ENCODE measurements at regions not wholly inside any gene's neighbourhood (a gene's known extent, or its start where the extent isn't known, plus 50 kb on each side); places are given as distances from the start of the nearest gene placed in this dataset.
"Not testable (repeated sequence)": the region's sequence is repeated elsewhere in the genome, so short reads cannot be mapped to it uniquely, and the experiment has no call there.

- H3K27me3 ChIP-seq (ENCODE audit: control insufficient read depth in 1 of 2, insufficient read depth in 2 of 2, low read length in 2 of 2) = peaks cover under 1 to 3% of the 10 kb centered on the region in 2 donors
- no peak overlapping the region for H3K9ac ChIP-seq (ENCODE audit: low read length in 2 of 2)
- H3K9me3 ChIP-seq (ENCODE audit: control insufficient read depth in 2 of 2, low read length in 2 of 2) = peaks cover 4% of the 10 kb centered on the region in 2 donors
- H3K36me3 ChIP-seq (ENCODE audit: control insufficient read depth in 2 of 2, insufficient read depth in 2 of 2, low read length in 2 of 2) = no peaks in the 10 kb centered on the region
- no peak overlapping the region for H3K27ac ChIP-seq (ENCODE audit: low read length)
- H3K4me3 ChIP-seq (ENCODE audit: low read length in 2 of 2) = no peak overlapping the region
- H3K4me1 ChIP-seq (ENCODE audit: control insufficient read depth, insufficient read depth, low read length) = no peaks in the 10 kb centered on the region
These were observed 434.1 kb downstream of the ZNF536 start for GRCh38 chr19:30806311-30806710.

- H3K4me3 ChIP-seq (ENCODE audit: low read length in 2 of 2) = peak overlapping the region in 1 of 2 donors; percentile 13
These were observed 432.6 kb downstream of the ZNF536 start for GRCh38 chr19:30804751-30805150.

GRCh38 chr19:30804333-30804732 is 432.1 kb downstream of the ZNF536 start:
- H3K4me1 ChIP-seq (ENCODE audit: control insufficient read depth, insufficient read depth, low read length); H3K27ac ChIP-seq (ENCODE audit: low read length); H3K27me3 ChIP-seq (ENCODE audit: control insufficient read depth in 1 of 2, insufficient read depth in 2 of 2, low read length in 2 of 2); H3K36me3 ChIP-seq (ENCODE audit: control insufficient read depth in 2 of 2, insufficient read depth in 2 of 2, low read length in 2 of 2); H3K9me3 ChIP-seq (ENCODE audit: control insufficient read depth in 2 of 2, low read length in 2 of 2); H3K9ac ChIP-seq (ENCODE audit: low read length in 2 of 2): not testable (repeated sequence)
- peak overlapping the region in 1 of 2 donors; percentile 13 for H3K4me3 ChIP-seq (ENCODE audit: low read length in 2 of 2)

More at GRCh38 chr19:30804751-30805150, 432.6 kb downstream of the ZNF536 start:
- H3K9me3 ChIP-seq (ENCODE audit: control insufficient read depth in 2 of 2, low read length in 2 of 2) = peaks cover 4% of the 10 kb centered on the region in 2 donors
- H3K27me3 ChIP-seq (ENCODE audit: control insufficient read depth in 1 of 2, insufficient read depth in 2 of 2, low read length in 2 of 2) = peaks cover 2 to 3% of the 10 kb centered on the region in 2 donors
- no peaks in the 10 kb centered on the region for H3K36me3 ChIP-seq (ENCODE audit: control insufficient read depth in 2 of 2, insufficient read depth in 2 of 2, low read length in 2 of 2)
- no peak overlapping the region for H3K9ac ChIP-seq (ENCODE audit: low read length in 2 of 2)
- H3K4me1 ChIP-seq (ENCODE audit: control insufficient read depth, insufficient read depth, low read length) = no peaks in the 10 kb centered on the region
- H3K27ac ChIP-seq (ENCODE audit: low read length) = no peak overlapping the region

GRCh38 chr19:30802424-30803013 is 430.3 kb downstream of the ZNF536 start:
- H3K9ac ChIP-seq (ENCODE audit: low read length in 2 of 2) = no peak overlapping the region
- H3K27ac ChIP-seq (ENCODE audit: low read length) = no peak overlapping the region
- H3K36me3 ChIP-seq (ENCODE audit: control insufficient read depth in 2 of 2, insufficient read depth in 2 of 2, low read length in 2 of 2) = no peaks in the 10 kb centered on the region
- H3K27me3 ChIP-seq (ENCODE audit: control insufficient read depth in 1 of 2, insufficient read depth in 2 of 2, low read length in 2 of 2) = peaks cover 7 to 8% of the 10 kb centered on the region in 2 donors
- H3K9me3 ChIP-seq (ENCODE audit: control insufficient read depth in 2 of 2, low read length in 2 of 2) = peaks cover under 1 to 4% of the 10 kb centered on the region in 2 donors
- H3K4me1 ChIP-seq (ENCODE audit: control insufficient read depth, insufficient read depth, low read length) = no peaks in the 10 kb centered on the region
- H3K4me3 ChIP-seq (ENCODE audit: low read length in 2 of 2) = no peak overlapping the region

GRCh38 chr19:30799865-30800755 is 427.9 kb downstream of the ZNF536 start:
- Histone ChIP-seq H3K27me3 (ENCODE audit: control insufficient read depth in 1 of 2, insufficient read depth in 2 of 2, low read length in 2 of 2) (peaks cover 11 to 14% of the 10 kb centered on the region in 2 donors), H3K9ac (ENCODE audit: low read length in 2 of 2) (no peak overlapping the region), H3K4me1 (ENCODE audit: control insufficient read depth, insufficient read depth, low read length) (no peaks in the 10 kb centered on the region), H3K36me3 (ENCODE audit: control insufficient read depth in 2 of 2, insufficient read depth in 2 of 2, low read length in 2 of 2) (no peaks in the 10 kb centered on the region), H3K27ac (ENCODE audit: low read length) (no peak overlapping the region), H3K4me3 (ENCODE audit: low read length in 2 of 2) (no peak overlapping the region), H3K9me3 (ENCODE audit: control insufficient read depth in 2 of 2, low read length in 2 of 2) (no peaks in the 10 kb centered on the region)

GRCh38 chr19:30795727-30796126 is 423.5 kb downstream of the ZNF536 start:
- H3K9me3 ChIP-seq (ENCODE audit: control insufficient read depth in 2 of 2, low read length in 2 of 2) = no peaks in the 10 kb centered on the region
- peaks cover 13 to 14% of the 10 kb centered on the region in 2 donors for H3K27me3 ChIP-seq (ENCODE audit: control insufficient read depth in 1 of 2, insufficient read depth in 2 of 2, low read length in 2 of 2)
- no peak overlapping the region for H3K4me3 ChIP-seq (ENCODE audit: low read length in 2 of 2)
- H3K4me1 ChIP-seq (ENCODE audit: control insufficient read depth, insufficient read depth, low read length) = no peaks in the 10 kb centered on the region
- H3K27ac ChIP-seq (ENCODE audit: low read length) = no peak overlapping the region
- H3K36me3 ChIP-seq (ENCODE audit: control insufficient read depth in 2 of 2, insufficient read depth in 2 of 2, low read length in 2 of 2) = no peaks in the 10 kb centered on the region
- H3K9ac ChIP-seq (ENCODE audit: low read length in 2 of 2) = no peak overlapping the region

GRCh38 chr19:30792561-30793505 is 420.6 kb downstream of the ZNF536 start:
- H3K27me3 ChIP-seq (ENCODE audit: control insufficient read depth in 1 of 2, insufficient read depth in 2 of 2, low read length in 2 of 2) = peaks cover 5 to 7% of the 10 kb centered on the region in 2 donors

GRCh38 chr19:30791088-30791487 is 418.9 kb downstream of the ZNF536 start:
- no peak overlapping the region for H3K4me3 ChIP-seq (ENCODE audit: low read length in 2 of 2)
- peaks cover 5 to 7% of the 10 kb centered on the region in 2 donors for H3K27me3 ChIP-seq (ENCODE audit: control insufficient read depth in 1 of 2, insufficient read depth in 2 of 2, low read length in 2 of 2)
- H3K27ac ChIP-seq (ENCODE audit: low read length) = no peak overlapping the region
- H3K9ac ChIP-seq (ENCODE audit: low read length in 2 of 2) = no peak overlapping the region
- no peaks in the 10 kb centered on the region for H3K36me3 ChIP-seq (ENCODE audit: control insufficient read depth in 2 of 2, insufficient read depth in 2 of 2, low read length in 2 of 2)
- H3K4me1 ChIP-seq (ENCODE audit: control insufficient read depth, insufficient read depth, low read length) = no peaks in the 10 kb centered on the region
- peaks cover 0 to 4% of the 10 kb centered on the region in 2 donors for H3K9me3 ChIP-seq (ENCODE audit: control insufficient read depth in 2 of 2, low read length in 2 of 2)

More at GRCh38 chr19:30792561-30793505, 420.6 kb downstream of the ZNF536 start:
- Histone ChIP-seq H3K36me3 (ENCODE audit: control insufficient read depth in 2 of 2, insufficient read depth in 2 of 2, low read length in 2 of 2) (no peaks in the 10 kb centered on the region), H3K27ac (ENCODE audit: low read length) (no peak overlapping the region), H3K9me3 (ENCODE audit: control insufficient read depth in 2 of 2, low read length in 2 of 2) (peaks cover 0 to 4% of the 10 kb centered on the region in 2 donors), H3K4me3 (ENCODE audit: low read length in 2 of 2) (no peak overlapping the region), H3K4me1 (ENCODE audit: control insufficient read depth, insufficient read depth, low read length) (no peaks in the 10 kb centered on the region), H3K9ac (ENCODE audit: low read length in 2 of 2) (no peak overlapping the region)

- H3K9ac ChIP-seq (ENCODE audit: low read length in 2 of 2) = no peak overlapping the region
- H3K4me3 ChIP-seq (ENCODE audit: low read length in 2 of 2) = no peak overlapping the region
- peaks cover under 1 to 2% of the 10 kb centered on the region in 2 donors for H3K27me3 ChIP-seq (ENCODE audit: control insufficient read depth in 1 of 2, insufficient read depth in 2 of 2, low read length in 2 of 2)
- peaks cover 0 to 4% of the 10 kb centered on the region in 2 donors for H3K9me3 ChIP-seq (ENCODE audit: control insufficient read depth in 2 of 2, low read length in 2 of 2)
- H3K27ac ChIP-seq (ENCODE audit: low read length) = no peak overlapping the region
- no peaks in the 10 kb centered on the region for H3K36me3 ChIP-seq (ENCODE audit: control insufficient read depth in 2 of 2, insufficient read depth in 2 of 2, low read length in 2 of 2)
- H3K4me1 ChIP-seq (ENCODE audit: control insufficient read depth, insufficient read depth, low read length) = no peaks in the 10 kb centered on the region
These were observed 418.0 kb downstream of the ZNF536 start for GRCh38 chr19:30790056-30790680.

All from stomach smooth muscle (tissue), 2 donors.